ENCODE measurements at regions not wholly inside any gene's neighbourhood (a gene's known extent, or its start where the extent isn't known, plus 50 kb on each side); places are given as distances from the start of the nearest gene placed in this dataset.

DNA sequence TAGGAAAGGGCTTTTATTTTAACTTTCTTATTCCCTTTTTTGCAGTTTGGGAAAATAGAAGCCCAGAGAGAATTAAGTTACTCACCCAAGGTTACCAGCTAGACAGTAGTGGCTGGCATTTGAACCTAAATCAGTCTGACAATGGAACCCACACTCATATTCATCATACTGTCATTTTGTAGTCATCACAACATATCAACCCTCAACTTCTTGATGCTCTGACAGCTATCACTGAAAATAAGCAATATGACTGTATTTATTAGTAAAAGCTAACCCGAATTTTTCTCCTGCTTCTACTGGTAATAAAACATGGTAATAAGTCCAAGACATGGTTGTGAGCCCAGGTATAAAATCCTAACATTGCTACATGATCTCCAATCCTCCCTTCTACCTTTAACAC lies 585.8 kb upstream of the UBE2E2 start:
- ChIA-PET POLR2A (no interaction called here), CTCF (no interaction called here)
- H2AFZ ChIP-seq (ENCODE audit: low read depth, low read length): no peak overlapping the region
- H3K36me3 ChIP-seq (ENCODE audit: control insufficient read depth in 2 of 2, extremely low read depth in 1 of 2, insufficient read depth in 2 of 2, low read length in 2 of 2): no peaks in the 10 kb centered on the region
- no peaks in the 10 kb centered on the region for H4K20me1 ChIP-seq (replicated peaks; ENCODE audit: control insufficient read depth, extremely low read depth, insufficient read depth, low read length)
- no peaks in the 10 kb centered on the region for H3K9me1 ChIP-seq (replicated peaks; ENCODE audit: control insufficient read depth, extremely low read depth, insufficient read depth, low read length)
- no peak overlapping the region for H3K27ac ChIP-seq (ENCODE audit: insufficient read depth, low read depth, low read length)
- no peak overlapping the region for H3K4me3 ChIP-seq (replicated peaks in 1 of 3; ENCODE audit: insufficient read depth in 1 of 3, low read depth in 1 of 3, low read length in 3 of 3)
- intact Hi-C loops (cut with micrococcal nuclease): no loop called here
- TF ChIP-seq POLR2A (IDR thresholded peaks at IDR 0.05; ENCODE audit: low read depth, low read length): no peak
- TF ChIP-seq, protein P1, sequence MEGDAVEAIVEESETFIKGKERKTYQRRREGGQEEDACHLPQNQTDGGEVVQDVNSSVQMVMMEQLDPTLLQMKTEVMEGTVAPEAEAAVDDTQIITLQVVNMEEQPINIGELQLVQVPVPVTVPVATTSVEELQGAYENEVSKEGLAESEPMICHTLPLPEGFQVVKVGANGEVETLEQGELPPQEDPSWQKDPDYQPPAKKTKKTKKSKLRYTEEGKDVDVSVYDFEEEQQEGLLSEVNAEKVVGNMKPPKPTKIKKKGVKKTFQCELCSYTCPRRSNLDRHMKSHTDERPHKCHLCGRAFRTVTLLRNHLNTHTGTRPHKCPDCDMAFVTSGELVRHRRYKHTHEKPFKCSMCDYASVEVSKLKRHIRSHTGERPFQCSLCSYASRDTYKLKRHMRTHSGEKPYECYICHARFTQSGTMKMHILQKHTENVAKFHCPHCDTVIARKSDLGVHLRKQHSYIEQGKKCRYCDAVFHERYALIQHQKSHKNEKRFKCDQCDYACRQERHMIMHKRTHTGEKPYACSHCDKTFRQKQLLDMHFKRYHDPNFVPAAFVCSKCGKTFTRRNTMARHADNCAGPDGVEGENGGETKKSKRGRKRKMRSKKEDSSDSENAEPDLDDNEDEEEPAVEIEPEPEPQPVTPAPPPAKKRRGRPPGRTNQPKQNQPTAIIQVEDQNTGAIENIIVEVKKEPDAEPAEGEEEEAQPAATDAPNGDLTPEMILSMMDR (IDR thresholded peaks at IDR 0.05; ENCODE audit: extremely low read depth in 1 of 2, insufficient read depth in 1 of 2, low read depth in 1 of 2, low read length in 2 of 2): no peak
- TF ChIP-seq EZH2 (IDR thresholded peaks at IDR 0.05; ENCODE audit: borderline replicate concordance, low read depth, low read length, severe bottlenecking): no peak
- TF ChIP-seq JUN (IDR thresholded peaks at IDR 0.05; ENCODE audit: borderline replicate concordance, insufficient read depth, insufficient read length, low read depth): no peak
- TF ChIP-seq, protein P2, sequence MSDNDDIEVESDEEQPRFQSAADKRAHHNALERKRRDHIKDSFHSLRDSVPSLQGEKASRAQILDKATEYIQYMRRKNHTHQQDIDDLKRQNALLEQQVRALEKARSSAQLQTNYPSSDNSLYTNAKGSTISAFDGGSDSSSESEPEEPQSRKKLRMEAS (IDR thresholded peaks at IDR 0.05; ENCODE audit: insufficient read depth, insufficient read length): no peak
- TF ChIP-seq MYC (IDR thresholded peaks at IDR 0.05; ENCODE audit: low read depth, low read length): no peak
- TF ChIP-seq GATA2 (IDR thresholded peaks at IDR 0.05; ENCODE audit: insufficient read depth, insufficient read length, low read depth, low read length): no peak
- TF ChIP-seq POLR2AphosphoS5 (IDR thresholded peaks at IDR 0.05; ENCODE audit: insufficient read depth, low read depth, low read length): no peak
- TF ChIP-seq FOS (IDR thresholded peaks at IDR 0.05; ENCODE audit: borderline replicate concordance, insufficient read depth, low read length): no peak
- no peaks in the 10 kb centered on the region for H3K79me2 ChIP-seq (ENCODE audit: control insufficient read depth, insufficient read depth, low read length)
- H3K4me2 ChIP-seq (ENCODE audit: insufficient read depth, low read length): no peak overlapping the region
- H3K4me1 ChIP-seq (ENCODE audit: control insufficient read depth, extremely low read depth, insufficient read depth, low read length): no peaks in the 10 kb centered on the region
- FAIRE-seq (no peak), DNase-seq (ENCODE audit: low read depth, low spot score) (no peak)
- BruUV-seq (replicated peaks): no TSS peak
- dilution Hi-C loops (cut with MboI; ENCODE audit: extremely low pct_ligation_motif_present, low sequenced_read_pairs): no loop called here
- no peaks in the 10 kb centered on the region for H3K9me3 ChIP-seq (replicated peaks; ENCODE audit: control insufficient read depth, insufficient read depth, low read length)
- H3K27me3 ChIP-seq (ENCODE audit: control insufficient read depth in 2 of 2, insufficient read depth in 2 of 2, low read length in 2 of 2): no peaks in the 10 kb centered on the region
- no peak overlapping the region for H3K9ac ChIP-seq (replicated peaks; ENCODE audit: extremely low read depth, insufficient read depth, low read length)

Data from endothelial cell of umbilical vein (primary cell).